Endodermal cell (in vitro differentiated cells): ENCODE measurements at regions not wholly inside any gene's neighbourhood (a gene's known extent, or its start where the extent isn't known, plus 50 kb on each side); places are given as distances from the start of the nearest gene placed in this dataset.

Experiments
- DNase-seq: peaks from one replicate; pipeline ENCODE4 v3.0.0-alpha.2; 2017
- H3K27ac ChIP-seq: 2 replicates; pipeline ENCODE4 v1.5.1; 2013; ENCODE audit warnings: mild to moderate bottlenecking, low read depth, low read length, moderate library complexity
- H3K27me3 ChIP-seq: 2 replicates; pipeline ENCODE4 v1.6.1; 2013; ENCODE audit warnings: mild to moderate bottlenecking, low read length, moderate library complexity; ENCODE audit not compliant: insufficient read depth, control insufficient read depth, poor library complexity, severe bottlenecking
- H3K36me3 ChIP-seq: 2 replicates; pipeline ENCODE4 v1.7.0; 2013; ENCODE audit warnings: mild to moderate bottlenecking, low read length, moderate library complexity; ENCODE audit not compliant: control insufficient read depth, insufficient read depth
- H3K4me1 ChIP-seq: one replicate; pipeline ENCODE4 v1.7.0; 2013; ENCODE audit warnings: low read length; ENCODE audit not compliant: control insufficient read depth, insufficient read depth
- H3K4me3 ChIP-seq: 2 replicates; pipeline ENCODE4 v1.5.1; 2013; ENCODE audit warnings: mild to moderate bottlenecking, low read length, moderate library complexity
- H3K9ac ChIP-seq: 2 replicates; pipeline ENCODE4 v1.6.1; 2013; ENCODE audit warnings: mild to moderate bottlenecking, low read length, moderate library complexity; ENCODE audit not compliant: poor library complexity, severe bottlenecking; ENCODE audit errors: extremely low read depth
- H3K9me3 ChIP-seq: 2 replicates; pipeline ENCODE4 v1.6.1; 2013; ENCODE audit warnings: mild to moderate bottlenecking, low read length, moderate library complexity; ENCODE audit not compliant: control insufficient read depth
- H3K27ac Mint-ChIP-seq: 2 replicates; pipeline ENCODE4 v1.8.0; 2020; ENCODE audit warnings: mixed read lengths
- H3K27me3 Mint-ChIP-seq: 2 replicates; pipeline ENCODE4 v1.8.0; 2021; ENCODE audit warnings: mild to moderate bottlenecking, mixed read lengths; ENCODE audit not compliant: insufficient read depth
- H3K36me3 Mint-ChIP-seq: 2 replicates; pipeline ENCODE4 v1.8.0; 2020; ENCODE audit warnings: low read depth, mixed read lengths
- H3K4me1 Mint-ChIP-seq: 2 replicates; pipeline ENCODE4 v1.8.0; 2020; ENCODE audit warnings: mixed read lengths
- H3K4me3 Mint-ChIP-seq: 2 replicates; pipeline ENCODE4 v1.8.0; 2020; ENCODE audit warnings: mild to moderate bottlenecking, moderate library complexity, mixed read lengths
- H3K9me3 Mint-ChIP-seq: 2 replicates; pipeline ENCODE4 v1.8.0; 2020; ENCODE audit warnings: mild to moderate bottlenecking, mixed read lengths
- WGBS, 2 experiments: methylation state at CpG; one replicate each; pipeline versions ENCODE4 v1.1.5 to v1.1.7; 2013; ENCODE audit warnings: missing lambda C conversion rate in 2 of 2, mixed read lengths in 1 of 2; ENCODE audit not compliant: insufficient coverage in 1 of 2, insufficient read length in 1 of 2; 5-methylcytosine and 5-hydroxymethylcytosine counted together
- TF ChIP-seq, protein P1 (sequence below): fragments of 200-600 bp; sonication (generic); conservative IDR thresholded peaks from 2 replicates; pipeline ENCODE4 v1.5.0; 2021; ENCODE audit warnings: antibody characterized with exemption, mild to moderate bottlenecking

DNA sequence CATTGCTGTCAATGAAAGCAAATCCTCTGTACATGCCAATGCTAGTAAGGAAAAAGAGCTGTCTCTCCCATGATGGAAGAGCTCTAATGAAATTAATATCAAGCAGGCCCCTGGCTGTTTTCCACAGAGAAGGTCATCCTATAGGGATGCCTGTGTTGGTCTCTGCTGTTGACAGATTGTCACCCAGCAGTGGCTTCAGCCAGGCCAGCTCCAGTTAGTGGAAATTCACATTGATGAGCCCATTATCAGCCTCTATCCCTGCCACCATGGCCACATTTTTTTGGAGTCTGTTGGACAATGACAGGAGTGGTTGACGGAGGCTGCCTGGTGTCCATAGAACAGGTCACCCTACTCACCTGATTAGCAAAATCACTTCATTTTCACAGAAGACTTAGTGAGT lies 104.3 kb downstream of the GGTLC2 start:
- TF ChIP-seq, protein P1, sequence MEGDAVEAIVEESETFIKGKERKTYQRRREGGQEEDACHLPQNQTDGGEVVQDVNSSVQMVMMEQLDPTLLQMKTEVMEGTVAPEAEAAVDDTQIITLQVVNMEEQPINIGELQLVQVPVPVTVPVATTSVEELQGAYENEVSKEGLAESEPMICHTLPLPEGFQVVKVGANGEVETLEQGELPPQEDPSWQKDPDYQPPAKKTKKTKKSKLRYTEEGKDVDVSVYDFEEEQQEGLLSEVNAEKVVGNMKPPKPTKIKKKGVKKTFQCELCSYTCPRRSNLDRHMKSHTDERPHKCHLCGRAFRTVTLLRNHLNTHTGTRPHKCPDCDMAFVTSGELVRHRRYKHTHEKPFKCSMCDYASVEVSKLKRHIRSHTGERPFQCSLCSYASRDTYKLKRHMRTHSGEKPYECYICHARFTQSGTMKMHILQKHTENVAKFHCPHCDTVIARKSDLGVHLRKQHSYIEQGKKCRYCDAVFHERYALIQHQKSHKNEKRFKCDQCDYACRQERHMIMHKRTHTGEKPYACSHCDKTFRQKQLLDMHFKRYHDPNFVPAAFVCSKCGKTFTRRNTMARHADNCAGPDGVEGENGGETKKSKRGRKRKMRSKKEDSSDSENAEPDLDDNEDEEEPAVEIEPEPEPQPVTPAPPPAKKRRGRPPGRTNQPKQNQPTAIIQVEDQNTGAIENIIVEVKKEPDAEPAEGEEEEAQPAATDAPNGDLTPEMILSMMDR = no peak
- Mint-ChIP-seq H3K27me3 (peaks cover 46% of the 10 kb centered on the region), H3K9me3 (no peaks in the 10 kb centered on the region), H3K4me3 (no peak overlapping the region), H3K36me3 (no peaks in the 10 kb centered on the region), H3K4me1 (no peaks in the 10 kb centered on the region), H3K27ac (no peak overlapping the region)
- Histone ChIP-seq H3K36me3 (no peaks in the 10 kb centered on the region), H3K4me3 (no peak overlapping the region), H3K27ac (no peak overlapping the region), H3K9ac (no peak overlapping the region), H3K9me3 (no peaks in the 10 kb centered on the region), H3K27me3 (peaks cover 26% of the 10 kb centered on the region), H3K4me1 (no peaks in the 10 kb centered on the region)
- DNase-seq = no peak
- no CpG with 5 or more reads among the region's 1 CpG for WGBS, 2 experiments

DNA sequence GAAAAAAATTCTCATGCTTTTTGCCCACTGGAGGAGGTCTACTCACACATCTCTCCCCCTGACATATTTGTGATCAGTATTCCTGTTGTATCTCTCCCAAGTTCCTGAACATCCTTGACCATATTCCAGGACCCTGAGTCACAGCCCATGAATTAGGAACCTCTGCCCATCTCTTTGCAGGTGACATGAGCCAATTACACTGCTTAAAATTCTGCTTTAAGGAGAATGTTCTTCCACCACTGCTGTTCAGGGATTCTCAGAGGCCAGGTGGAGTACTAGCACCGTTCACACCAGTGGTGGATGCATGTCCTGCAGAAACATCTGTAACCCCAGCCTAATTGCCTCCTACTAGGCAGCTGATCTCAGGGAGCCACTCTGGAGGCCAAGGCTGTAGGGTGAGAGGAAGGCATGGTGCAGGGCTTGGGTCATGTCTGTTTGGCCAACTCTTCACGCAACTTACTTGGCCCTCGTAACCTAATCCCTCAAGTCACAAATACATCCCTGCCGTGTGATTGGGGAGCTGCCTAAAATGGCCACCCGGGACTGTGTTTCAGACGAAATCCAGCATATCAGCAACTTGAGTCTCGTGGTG lies 104.8 kb downstream of the GGTLC2 start:
- H3K9me3 ChIP-seq = no peaks in the 10 kb centered on the region
- Mint-ChIP-seq H3K9me3 (no peaks in the 10 kb centered on the region), H3K4me3 (no peak overlapping the region), H3K27ac (no peak overlapping the region), H3K36me3 (no peaks in the 10 kb centered on the region), H3K4me1 (no peaks in the 10 kb centered on the region), H3K27me3 (peaks cover 43% of the 10 kb centered on the region)
- DNase-seq = no peak
- WGBS, 2 experiments = 80 to 88% methylated on average over 3 to 7 of the region's 7 CpGs
- H3K4me3 ChIP-seq = no peak overlapping the region
- H3K9ac ChIP-seq = no peak overlapping the region
- H3K27ac ChIP-seq = no peak overlapping the region
- TF ChIP-seq, protein P1 = no peak
- H3K36me3 ChIP-seq = no peaks in the 10 kb centered on the region
- H3K27me3 ChIP-seq = peaks cover 21% of the 10 kb centered on the region
- no peaks in the 10 kb centered on the region for H3K4me1 ChIP-seq

DNA sequence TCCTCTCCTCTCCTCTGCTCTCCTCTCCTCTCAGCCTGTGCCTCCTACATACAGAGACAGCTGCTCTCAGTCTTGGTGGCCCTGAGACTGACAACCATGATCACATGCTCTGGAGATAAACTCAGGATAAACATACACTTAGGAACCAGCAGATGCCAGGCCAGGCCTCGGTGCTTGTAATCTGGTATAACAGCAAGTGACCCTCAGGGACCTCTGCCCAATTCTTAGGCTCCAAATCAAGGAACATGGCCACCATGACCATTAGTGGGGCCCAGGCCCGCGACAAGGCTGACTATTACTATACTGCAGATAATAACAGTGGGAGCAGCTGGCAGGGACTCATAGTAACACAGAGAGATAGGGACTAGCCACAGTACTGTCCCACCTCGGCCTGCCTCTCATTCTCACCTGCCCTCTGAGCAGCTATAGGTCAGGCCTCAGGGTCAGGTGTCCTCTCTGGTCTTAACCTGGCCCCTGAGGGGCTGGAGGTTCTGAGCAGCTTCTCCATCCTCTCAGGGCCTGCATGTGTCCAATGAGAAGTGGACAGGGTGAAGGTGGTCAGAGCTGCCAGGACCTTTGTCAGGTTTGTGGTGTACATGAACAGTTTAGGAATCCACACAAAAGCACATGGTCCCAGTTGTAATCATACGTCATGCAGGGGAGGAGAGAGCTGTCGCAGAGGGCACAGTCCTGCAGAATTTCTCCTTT lies 106.1 kb downstream of the GGTLC2 start:
- H3K27ac Mint-ChIP-seq = no peak overlapping the region
- no peak overlapping the region for H3K4me3 Mint-ChIP-seq
- Histone ChIP-seq H3K9ac (no peak overlapping the region), H3K4me3 (no peak overlapping the region), H3K27me3 (peaks cover 14% of the 10 kb centered on the region), H3K4me1 (no peaks in the 10 kb centered on the region), H3K9me3 (no peaks in the 10 kb centered on the region), H3K27ac (no peak overlapping the region), H3K36me3 (no peaks in the 10 kb centered on the region)
- TF ChIP-seq, protein P1 = no peak
- WGBS, 2 experiments = 88 to 92% methylated on average over 6 of the region's 6 CpGs
- H3K27me3 Mint-ChIP-seq = peaks cover 42% of the 10 kb centered on the region
- H3K4me1 Mint-ChIP-seq = no peaks in the 10 kb centered on the region
- H3K9me3 Mint-ChIP-seq = no peaks in the 10 kb centered on the region
- no peaks in the 10 kb centered on the region for H3K36me3 Mint-ChIP-seq
- no peak for DNase-seq
